ENCODE measurements at regions not wholly inside any gene's neighbourhood (a gene's known extent, or its start where the extent isn't known, plus 50 kb on each side); places are given as distances from the start of the nearest gene placed in this dataset.
A peak's percentile ranks its signal among the peaks of the same experiment; 100 is the strongest.

- no peak for DNase-seq
Observed at GRCh38 chr6:22036699-22037098, 260.1 kb downstream of the PRL start.

GRCh38 chr6:22041797-22042480, 254.9 kb downstream of the PRL start:
- no peak for DNase-seq

- DNase-seq = no peak
Observed at GRCh38 chr6:22042706-22043105, 254.1 kb downstream of the PRL start.

GRCh38 chr6:22043284-22043962, 253.4 kb downstream of the PRL start:
- no peak for DNase-seq

- DNase-seq = no peak
Observed at GRCh38 chr6:22045261-22045912, 251.4 kb downstream of the PRL start.

- DNase-seq = no peak
Observed at GRCh38 chr6:22049002-22049401, 247.8 kb downstream of the PRL start.

GRCh38 chr6:22053391-22053997, 243.3 kb downstream of the PRL start:
- no peak for DNase-seq

GRCh38 chr6:22056398-22056797, 240.4 kb downstream of the PRL start:
- DNase-seq = no peak

GRCh38 chr6:22057962-22058361, 238.9 kb downstream of the PRL start:
- DNase-seq = no peak

GRCh38 chr6:22059126-22059525, 237.7 kb downstream of the PRL start:
- DNase-seq = no peak

- DNase-seq = no peak
Observed at GRCh38 chr6:22059946-22060345, 236.9 kb downstream of the PRL start.

GRCh38 chr6:22062807-22063408, 233.9 kb downstream of the PRL start:
- DNase-seq = no peak

- DNase-seq = no peak
Observed at GRCh38 chr6:22064558-22064957, 232.3 kb downstream of the PRL start.

GRCh38 chr6:22067122-22067521, 229.7 kb downstream of the PRL start:
- no peak for DNase-seq

GRCh38 chr6:22067671-22068070, 229.2 kb downstream of the PRL start:
- DNase-seq = no peak

GRCh38 chr6:22068561-22069305, 228.1 kb downstream of the PRL start:
- no peak for DNase-seq

- no peak for DNase-seq
Observed at GRCh38 chr6:22069306-22069800, 227.5 kb downstream of the PRL start.

- DNase-seq = peak; percentile 11
Observed at GRCh38 chr6:22071270-22072041, 225.4 kb downstream of the PRL start.

- no peak for DNase-seq
Observed at GRCh38 chr6:22072949-22073348, 223.9 kb downstream of the PRL start.

- DNase-seq = no peak
Observed at GRCh38 chr6:22073516-22074198, 223.2 kb downstream of the PRL start.

- no peak for DNase-seq
Observed at GRCh38 chr6:22078288-22078687, 218.5 kb downstream of the PRL start.
